GM21786 (cell line): ENCODE measurements at regions not wholly inside any gene's neighbourhood (a gene's known extent, or its start where the extent isn't known, plus 50 kb on each side); places are given as distances from the start of the nearest gene placed in this dataset.

Source experiments
- ATAC-seq: cut with Tn5 transposase; IDR thresholded peaks from one replicate; pipeline ENCODE4 v1.9.1; 2021; ENCODE audit not compliant: unreplicated experiment

GRCh38 chr13:50071379-50071778, 56.1 kb downstream of the KCNRG start:
- no peak for ATAC-seq

- ATAC-seq = no peak
These were observed 57.4 kb downstream of the KCNRG start for GRCh38 chr13:50072676-50073075.

GRCh38 chr13:50073340-50073739, 58.1 kb downstream of the KCNRG start:
- no peak for ATAC-seq

- peak; percentile 57 for ATAC-seq
These were observed 59.6 kb downstream of the KCNRG start for GRCh38 chr13:50074843-50075242.

GRCh38 chr13:50075619-50076097, 60.4 kb downstream of the KCNRG start:
- peak; percentile 37 for ATAC-seq

- no peak for ATAC-seq
These were observed 62.2 kb downstream of the KCNRG start for GRCh38 chr13:50077431-50077830.

GRCh38 chr13:50078231-50078894, 63.1 kb downstream of the KCNRG start:
- no peak for ATAC-seq

GRCh38 chr13:50078895-50079654, 63.8 kb downstream of the KCNRG start:
- ATAC-seq = no peak

- no peak for ATAC-seq
These were observed 64.5 kb downstream of the KCNRG start for GRCh38 chr13:50079655-50080202.

GRCh38 chr13:50080203-50080910, 65.1 kb downstream of the KCNRG start:
- ATAC-seq = no peak

GRCh38 chr13:50080911-50081678, 65.9 kb downstream of the KCNRG start:
- peak; percentile 0 for ATAC-seq

GRCh38 chr13:50081679-50082425, 66.6 kb downstream of the KCNRG start:
- peak; percentile 71 for ATAC-seq

GRCh38 chr13:50082426-50083281, 67.4 kb downstream of the KCNRG start:
- ATAC-seq = peak; percentile 57

GRCh38 chr13:50085063-50085462, 69.8 kb downstream of the KCNRG start:
- no peak for ATAC-seq

- ATAC-seq = no peak
These were observed 74.4 kb downstream of the KCNRG start for GRCh38 chr13:50089633-50090032.

GRCh38 chr13:50090211-50090610, 75.0 kb downstream of the KCNRG start:
- no peak for ATAC-seq

- no peak for ATAC-seq
These were observed 79.5 kb downstream of the KCNRG start for GRCh38 chr13:50094615-50095293.

- ATAC-seq = no peak
These were observed 83.4 kb downstream of the KCNRG start for GRCh38 chr13:50098693-50099092.

GRCh38 chr13:50099473-50099872, 84.2 kb downstream of the KCNRG start:
- ATAC-seq = no peak
